Adipocyte (in vitro differentiated cells): ENCODE measurements at regions not wholly inside any gene's neighbourhood (a gene's known extent, or its start where the extent isn't known, plus 50 kb on each side); places are given as distances from the start of the nearest gene placed in this dataset.

Experiments used
- DNase-seq: peaks from one replicate; pipeline ENCODE4 v3.0.0-alpha.2; 2015; ENCODE audit warnings: low read depth
- H3K27me3 ChIP-seq: replicated peaks from 2 replicates; pipeline ENCODE4 v1.7.0; 2013; ENCODE audit warnings: mild to moderate bottlenecking, low read length, moderate library complexity; ENCODE audit not compliant: control insufficient read depth, insufficient read depth
- H3K36me3 ChIP-seq: 2 replicates; pipeline ENCODE4 v1.7.0; 2013; ENCODE audit warnings: low read length, mild to moderate bottlenecking, moderate library complexity; ENCODE audit not compliant: control insufficient read depth, insufficient read depth, severe bottlenecking
- H3K4me1 ChIP-seq: 2 replicates; pipeline ENCODE4 v1.7.0; 2013; ENCODE audit warnings: mild to moderate bottlenecking, low read length, moderate library complexity; ENCODE audit not compliant: control insufficient read depth, insufficient read depth
- H3K4me3 ChIP-seq: 2 replicates; pipeline ENCODE4 v1.7.0; 2013; ENCODE audit warnings: mild to moderate bottlenecking, low read length, moderate library complexity
- H3K9ac ChIP-seq: 2 replicates; pipeline ENCODE4 v1.7.0; 2013; ENCODE audit warnings: mild to moderate bottlenecking, low read length, moderate library complexity
- H3K9me3 ChIP-seq: 2 replicates; pipeline ENCODE4 v1.7.0; 2013; ENCODE audit warnings: mild to moderate bottlenecking, low read length, moderate library complexity; ENCODE audit not compliant: control insufficient read depth

DNA sequence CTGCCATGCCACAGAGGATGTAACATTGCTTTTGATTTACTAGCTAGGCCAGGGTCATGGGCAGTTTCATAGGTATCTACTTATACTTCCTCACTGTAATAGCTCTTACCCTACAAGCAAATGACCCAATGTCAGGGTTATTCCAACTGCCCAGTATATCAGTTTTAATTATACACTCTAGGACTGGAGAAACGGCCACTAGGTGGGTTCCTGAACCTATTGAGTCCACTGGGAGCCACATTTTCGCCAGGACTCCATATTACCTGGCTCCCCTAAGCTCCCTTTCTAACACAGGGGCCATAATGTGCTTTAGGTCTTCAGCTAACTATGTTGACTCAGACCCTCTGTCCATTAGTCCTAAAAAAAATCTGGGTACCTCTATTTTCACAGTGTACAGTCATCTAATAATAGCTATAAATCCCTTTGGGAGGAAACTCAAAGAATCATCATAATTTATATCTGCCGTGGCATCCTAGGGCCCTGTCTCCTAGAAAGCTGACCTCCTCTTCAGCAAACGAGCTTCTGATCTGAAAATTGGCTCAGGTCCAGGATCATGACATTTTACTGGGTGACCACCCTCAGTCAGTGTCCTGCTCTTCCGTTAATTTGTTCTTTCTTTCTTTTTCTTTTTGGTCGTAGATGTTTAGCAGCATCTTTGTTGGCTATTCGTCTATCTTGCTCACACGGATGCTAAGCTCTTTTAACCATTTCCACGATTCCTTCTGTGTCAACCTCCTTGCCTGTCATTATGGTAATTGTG lies 244.3 kb downstream of the FAM76B start:
- no peak overlapping the region for H3K9ac ChIP-seq
- no peaks in the 10 kb centered on the region for H3K36me3 ChIP-seq
- no peak overlapping the region for H3K4me3 ChIP-seq
- H3K27me3 ChIP-seq: no peaks in the 10 kb centered on the region
- H3K4me1 ChIP-seq: no peaks in the 10 kb centered on the region
- no peak for DNase-seq
- H3K9me3 ChIP-seq: no peaks in the 10 kb centered on the region

DNA sequence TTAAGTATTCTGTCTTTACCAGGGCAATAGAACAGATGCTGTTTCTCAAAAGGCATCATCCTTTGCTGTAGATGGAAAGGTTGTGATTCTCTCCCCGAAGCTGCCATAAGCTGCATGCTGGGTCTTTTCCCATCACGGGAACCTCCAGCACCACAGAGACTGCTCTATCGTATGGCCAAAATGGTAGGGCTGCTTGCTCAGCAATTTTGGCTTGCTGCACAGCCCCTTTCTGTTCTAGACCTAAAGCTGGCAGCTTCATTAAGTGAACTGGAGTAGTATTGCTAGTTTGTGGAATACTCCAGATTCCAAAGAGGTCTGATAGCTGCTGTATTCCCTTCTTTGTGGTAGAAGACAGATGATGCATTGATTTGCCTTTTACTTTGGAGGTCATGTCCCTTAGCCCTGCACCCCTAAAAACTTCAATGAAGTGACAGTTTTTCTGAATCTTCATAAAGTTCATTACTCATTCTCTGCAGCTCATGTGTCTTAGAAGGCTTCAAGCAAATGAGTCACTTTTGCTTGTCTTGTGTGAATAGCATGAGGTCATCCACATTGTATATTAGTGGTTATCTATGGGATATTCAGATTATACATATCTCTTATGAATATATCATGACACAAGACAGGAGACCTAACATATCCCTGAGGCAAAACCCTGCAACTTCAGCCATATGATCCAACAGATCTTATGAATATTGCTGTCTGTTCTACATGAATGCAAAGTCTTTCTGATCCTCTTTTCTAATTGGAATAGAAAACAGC lies 245.3 kb downstream of the FAM76B start:
- H3K36me3 ChIP-seq: no peaks in the 10 kb centered on the region
- no peak overlapping the region for H3K4me3 ChIP-seq
- no peaks in the 10 kb centered on the region for H3K27me3 ChIP-seq
- no peaks in the 10 kb centered on the region for H3K9me3 ChIP-seq
- no peaks in the 10 kb centered on the region for H3K4me1 ChIP-seq
- no peak overlapping the region for H3K9ac ChIP-seq
- DNase-seq: peak; percentile 58

DNA sequence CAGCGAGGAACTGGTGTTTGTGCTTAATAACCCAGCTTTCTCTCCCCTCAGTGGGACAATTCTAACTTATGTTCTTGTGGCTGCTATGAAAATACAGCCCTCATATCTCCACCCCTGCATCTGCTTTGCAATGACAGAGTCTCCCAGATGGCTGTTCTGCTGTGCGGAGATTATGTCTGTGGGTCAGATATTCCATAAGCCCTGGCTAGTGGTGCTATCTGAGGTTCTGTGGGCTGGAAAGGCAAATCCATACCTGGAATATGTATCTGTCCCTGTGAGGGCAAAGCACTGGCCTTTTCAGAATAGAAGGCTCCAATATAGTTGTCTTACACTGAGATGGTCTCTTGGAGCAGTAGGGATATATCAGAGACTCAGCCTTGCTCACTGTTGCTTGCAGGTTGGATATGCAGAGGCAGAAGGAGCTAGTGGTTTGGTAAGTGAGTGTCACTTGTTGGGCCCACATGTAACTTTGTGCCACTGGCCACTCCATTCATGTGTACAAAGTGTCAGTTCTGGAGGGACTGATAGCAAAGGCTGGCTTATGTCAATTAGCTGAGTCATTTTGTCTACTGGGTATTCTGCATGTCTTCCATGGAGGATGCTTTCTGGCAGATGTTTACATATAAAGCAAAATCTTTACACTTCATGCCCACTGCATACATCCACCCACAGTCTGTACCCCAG lies 246.6 kb downstream of the FAM76B start:
- no peaks in the 10 kb centered on the region for H3K36me3 ChIP-seq
- H3K4me1 ChIP-seq: no peaks in the 10 kb centered on the region
- no peak overlapping the region for H3K4me3 ChIP-seq
- DNase-seq: no peak
- H3K27me3 ChIP-seq: no peaks in the 10 kb centered on the region
- no peaks in the 10 kb centered on the region for H3K9me3 ChIP-seq
- no peak overlapping the region for H3K9ac ChIP-seq

DNA sequence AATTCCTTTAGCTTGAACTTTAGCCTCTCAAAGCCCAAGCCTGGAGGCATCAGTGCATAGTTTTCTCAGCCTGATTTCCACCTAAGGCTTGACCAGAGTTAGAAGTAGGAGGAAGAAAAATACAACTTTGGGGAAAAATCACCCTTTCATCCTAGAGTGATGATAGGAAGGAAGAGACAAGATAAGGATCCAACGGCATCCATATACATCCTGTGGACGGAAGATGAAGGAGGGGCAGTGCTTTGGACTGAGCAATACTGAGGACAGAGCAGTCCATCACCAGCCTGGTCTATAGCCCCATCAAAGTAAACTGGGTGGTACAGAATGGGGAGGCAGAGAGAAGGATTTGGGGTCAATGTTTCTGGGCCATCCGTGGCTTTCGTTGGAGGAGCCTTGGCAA lies 247.9 kb downstream of the FAM76B start:
- H3K36me3 ChIP-seq: no peaks in the 10 kb centered on the region
- DNase-seq: no peak
- no peaks in the 10 kb centered on the region for H3K27me3 ChIP-seq
- no peaks in the 10 kb centered on the region for H3K9me3 ChIP-seq
- H3K4me1 ChIP-seq: no peaks in the 10 kb centered on the region
- no peak overlapping the region for H3K4me3 ChIP-seq
- H3K9ac ChIP-seq: no peak overlapping the region

DNA sequence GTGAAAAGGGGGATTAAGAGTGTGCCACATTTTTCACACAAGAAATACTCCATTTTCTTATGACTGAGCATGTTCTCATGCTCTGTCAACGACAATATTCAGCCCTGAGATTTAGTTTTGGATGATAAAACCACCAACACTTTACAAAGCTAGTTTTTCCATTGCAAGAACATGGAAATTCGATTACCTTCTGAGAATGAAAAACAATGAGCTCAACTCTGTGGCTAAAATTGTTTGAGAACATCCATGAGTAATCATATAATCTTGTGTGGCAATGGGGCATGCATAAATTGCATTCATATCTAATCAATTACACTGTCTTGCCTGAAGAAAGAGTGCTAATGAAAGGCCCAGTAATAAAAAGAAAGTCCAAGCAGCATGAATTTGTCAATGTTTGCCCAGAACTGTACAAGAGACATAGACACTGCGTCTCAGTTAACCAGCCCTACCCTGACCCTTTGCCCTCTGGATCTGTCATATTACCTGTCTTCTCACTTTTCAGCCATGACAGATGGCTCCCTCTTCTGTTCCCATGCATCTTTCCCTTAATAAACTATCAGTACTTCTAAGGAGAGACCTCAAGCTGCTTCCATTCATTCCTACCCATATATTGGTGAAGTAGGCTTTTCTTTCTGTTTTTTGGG lies 253.4 kb downstream of the FAM76B start:
- no peak overlapping the region for H3K4me3 ChIP-seq

DNA sequence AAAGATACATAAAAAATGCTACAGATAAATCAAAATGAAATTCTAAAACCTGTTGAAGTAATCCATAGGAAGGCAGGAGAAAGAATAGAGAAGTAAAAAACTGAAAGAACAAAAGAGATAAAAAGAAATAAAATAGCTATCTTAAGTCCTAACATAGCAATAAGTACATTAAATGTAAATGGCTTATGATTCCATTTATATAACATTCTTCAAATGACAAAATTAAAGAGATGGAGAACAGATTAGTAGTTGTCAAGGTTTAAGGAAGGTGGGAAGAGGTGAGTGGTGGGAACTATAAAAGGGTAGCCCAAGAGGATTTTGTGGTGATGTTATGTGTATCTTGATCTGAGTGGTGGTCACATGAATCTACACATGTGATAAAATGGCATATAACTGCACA lies 254.8 kb downstream of the FAM76B start:
- Histone ChIP-seq H3K9me3 (no peaks in the 10 kb centered on the region), H3K27me3 (no peaks in the 10 kb centered on the region), H3K9ac (no peak overlapping the region), H3K4me3 (no peak overlapping the region), H3K36me3 (no peaks in the 10 kb centered on the region), H3K4me1 (peaks cover 9% of the 10 kb centered on the region)
- DNase-seq: no peak

More for the DNA sequence above, 253.4 kb downstream of the FAM76B start:
- Histone ChIP-seq H3K9ac (no peak overlapping the region), H3K27me3 (no peaks in the 10 kb centered on the region), H3K36me3 (no peaks in the 10 kb centered on the region), H3K9me3 (no peaks in the 10 kb centered on the region), H3K4me1 (peaks cover 4% of the 10 kb centered on the region)
- DNase-seq: no peak

DNA sequence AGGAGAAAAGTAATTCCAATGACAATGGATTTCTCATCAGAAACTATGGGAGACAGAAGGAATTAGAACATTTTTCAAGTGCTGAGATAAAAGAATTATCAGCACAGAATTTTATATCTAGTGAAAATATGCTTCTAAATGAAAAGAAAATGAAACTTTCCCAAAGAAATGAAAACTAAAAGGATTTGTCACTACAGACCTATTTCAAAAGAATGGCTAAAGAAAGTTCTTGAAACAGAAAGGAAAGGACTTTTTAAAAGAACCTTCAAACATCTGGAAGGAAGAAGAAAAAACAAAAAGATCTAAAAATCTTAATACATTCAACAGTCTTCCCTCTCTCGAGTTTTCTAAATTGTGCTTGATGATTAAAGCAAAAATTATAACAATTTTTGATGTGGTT lies 255.4 kb downstream of the FAM76B start:
- Histone ChIP-seq H3K9me3 (no peaks in the 10 kb centered on the region), H3K4me3 (no peak overlapping the region), H3K4me1 (peaks cover 9% of the 10 kb centered on the region), H3K36me3 (no peaks in the 10 kb centered on the region), H3K27me3 (no peaks in the 10 kb centered on the region), H3K9ac (no peak overlapping the region)
- no peak for DNase-seq

DNA sequence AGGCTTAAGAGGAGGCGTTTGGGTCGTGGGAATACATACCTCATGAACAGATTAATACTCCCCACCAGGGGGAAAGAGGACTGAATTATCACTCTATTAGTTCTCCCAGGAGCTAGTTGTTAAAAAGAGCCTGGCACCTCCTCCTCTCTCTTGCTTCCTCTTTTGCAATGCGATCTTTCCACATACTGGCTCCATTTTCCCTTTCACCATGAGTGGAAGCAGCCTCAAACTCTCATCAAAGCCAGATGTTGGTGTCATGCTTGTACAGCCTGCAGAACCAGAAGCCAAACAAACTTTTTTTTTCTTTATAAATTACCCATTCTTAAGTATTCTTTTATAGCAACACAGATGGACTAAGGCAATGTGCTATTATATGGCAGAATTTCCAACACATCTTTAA lies 258.5 kb downstream of the FAM76B start:
- Histone ChIP-seq H3K4me1 (peaks cover 9% of the 10 kb centered on the region), H3K9ac (no peak overlapping the region), H3K36me3 (no peaks in the 10 kb centered on the region), H3K9me3 (no peaks in the 10 kb centered on the region), H3K27me3 (no peaks in the 10 kb centered on the region), H3K4me3 (no peak overlapping the region)
- DNase-seq: peak; percentile 90

DNA sequence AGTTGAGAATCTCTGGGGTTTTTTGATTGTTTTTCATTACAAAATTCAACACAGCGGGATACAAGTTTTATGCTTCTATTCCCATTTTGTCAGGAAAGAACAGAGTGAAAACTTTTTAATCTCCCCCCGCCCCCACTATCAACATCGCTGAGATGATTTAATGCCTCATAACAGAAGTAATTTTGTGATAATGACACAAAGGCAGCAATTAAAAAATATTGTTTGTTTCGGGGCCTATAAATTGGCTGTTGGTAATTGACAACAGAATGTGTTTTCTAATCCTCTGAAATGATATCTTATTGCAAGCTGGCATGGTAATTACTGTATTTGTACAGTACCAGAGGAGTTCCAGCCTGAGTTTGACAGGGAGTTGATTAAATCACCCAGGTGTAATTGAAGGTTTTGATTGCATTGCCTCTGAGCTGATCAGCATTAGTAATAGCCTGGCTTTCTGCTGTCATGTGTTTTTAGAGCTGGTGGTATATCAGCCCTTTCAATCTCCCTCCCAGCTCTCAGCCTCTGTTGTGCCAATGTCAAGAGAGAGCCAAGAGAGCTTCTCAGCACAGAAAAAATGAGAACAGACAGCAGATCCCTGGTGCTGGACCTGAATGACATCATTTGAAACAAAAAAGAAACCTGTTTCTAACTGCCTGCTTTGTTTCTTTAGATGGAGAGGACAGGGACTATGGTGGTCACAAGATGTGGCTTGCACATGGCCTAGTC lies 265.1 kb downstream of the FAM76B start:
- H3K27me3 ChIP-seq: no peaks in the 10 kb centered on the region
- DNase-seq: no peak
- H3K4me3 ChIP-seq: no peak overlapping the region
- no peak overlapping the region for H3K9ac ChIP-seq
- H3K36me3 ChIP-seq: no peaks in the 10 kb centered on the region
- peaks cover 11% of the 10 kb centered on the region for H3K4me1 ChIP-seq
- H3K9me3 ChIP-seq: no peaks in the 10 kb centered on the region

DNA sequence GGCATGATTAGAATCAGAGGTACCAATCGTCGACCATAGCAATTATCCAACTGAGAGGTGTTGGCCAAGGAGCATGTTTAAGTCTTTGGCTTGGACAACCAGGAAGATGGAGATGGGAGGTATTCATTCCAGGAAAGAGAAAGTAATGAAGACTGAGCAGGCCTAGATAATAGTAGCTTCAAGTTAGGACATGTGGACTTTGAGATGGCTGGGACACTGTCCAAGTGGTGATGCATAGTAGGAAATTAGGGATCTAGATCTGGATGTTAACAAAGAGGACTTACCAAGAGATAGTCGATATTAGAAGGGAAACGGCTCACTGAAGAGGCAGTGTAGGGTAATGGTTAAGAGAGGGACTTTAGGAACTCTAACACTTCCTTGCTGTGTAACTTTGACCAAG lies 266.7 kb downstream of the FAM76B start:
- no peak overlapping the region for H3K4me3 ChIP-seq
- H3K27me3 ChIP-seq: no peaks in the 10 kb centered on the region
- no peaks in the 10 kb centered on the region for H3K9me3 ChIP-seq
- no peak overlapping the region for H3K9ac ChIP-seq
- peaks cover 27% of the 10 kb centered on the region for H3K4me1 ChIP-seq
- H3K36me3 ChIP-seq: no peaks in the 10 kb centered on the region
- DNase-seq: no peak
